Activated CD4-positive, alpha-beta T cell treated with anti-CD3 and anti-CD28 coated beads, Interleukin-2, amount 10 ng/mL, durations not matched to agents 24 days and 14 days (primary cell): ENCODE measurements at regions not wholly inside any gene's neighbourhood (a gene's known extent, or its start where the extent isn't known, plus 50 kb on each side); places are given as distances from the start of the nearest gene placed in this dataset.
"Not testable (repeated sequence)": the region's sequence is repeated elsewhere in the genome, so short reads cannot be mapped to it uniquely, and the experiment has no call there.

Source experiments
- DNase-seq: peaks from one replicate; pipeline ENCODE4 v3.0.0; 2022
- H3K27ac Mint-ChIP-seq: one replicate; pipeline ENCODE4 v1.8.0; 2022; ENCODE audit warnings: mild to moderate bottlenecking, mixed read lengths
- H3K27me3 Mint-ChIP-seq: one replicate; pipeline ENCODE4 v1.8.0; 2022; ENCODE audit warnings: mixed read lengths
- H3K36me3 Mint-ChIP-seq: one replicate; pipeline ENCODE4 v1.8.0; 2022; ENCODE audit warnings: low read depth, mild to moderate bottlenecking, mixed read lengths
- H3K4me1 Mint-ChIP-seq: one replicate; pipeline ENCODE4 v1.8.0; 2021; ENCODE audit warnings: mixed read lengths
- H3K4me3 Mint-ChIP-seq: one replicate; pipeline ENCODE4 v1.8.0; 2022; ENCODE audit warnings: mild to moderate bottlenecking, moderate library complexity, mixed read lengths
- H3K9me3 Mint-ChIP-seq: one replicate; pipeline ENCODE4 v1.8.0; 2021; ENCODE audit warnings: mixed read lengths
- intact Hi-C: fragments of 100-400 bp; cut with micrococcal nuclease; formaldehyde crosslinking; loops from one replicate; pipeline ENCODE4 v1.15.1; 2023

GRCh38 chr19:41495589-41495988 lies 52.6 kb downstream of the ERICH4 start:
- intact Hi-C loops, result no loop called here
- H3K27me3 Mint-ChIP-seq, result peaks cover 25% of the 10 kb centered on the region
- no peak overlapping the region for H3K4me3 Mint-ChIP-seq
- no peaks in the 10 kb centered on the region for H3K9me3 Mint-ChIP-seq
- H3K4me1 Mint-ChIP-seq, result no peaks in the 10 kb centered on the region
- H3K27ac Mint-ChIP-seq, result no peak overlapping the region
- no peak for DNase-seq
- no peaks in the 10 kb centered on the region for H3K36me3 Mint-ChIP-seq

- Mint-ChIP-seq H3K27ac (no peak overlapping the region), H3K9me3 (no peaks in the 10 kb centered on the region), H3K4me1 (peaks cover 6% of the 10 kb centered on the region), H3K27me3 (peaks cover 26% of the 10 kb centered on the region), H3K36me3 (no peaks in the 10 kb centered on the region), H3K4me3 (no peak overlapping the region)
- intact Hi-C loops, result no loop called here
- DNase-seq, result no peak
Observed at GRCh38 chr19:41499899-41500298, 56.9 kb downstream of the ERICH4 start.

- peaks cover 27% of the 10 kb centered on the region for H3K27me3 Mint-ChIP-seq
- H3K9me3 Mint-ChIP-seq, result no peaks in the 10 kb centered on the region
- no peaks in the 10 kb centered on the region for H3K36me3 Mint-ChIP-seq
- DNase-seq, result no peak
- no peak overlapping the region for H3K4me3 Mint-ChIP-seq
- H3K27ac Mint-ChIP-seq, result no peak overlapping the region
- H3K4me1 Mint-ChIP-seq, result peaks cover 6% of the 10 kb centered on the region
- intact Hi-C loops, result no loop called here
Observed at GRCh38 chr19:41500443-41500842, 57.5 kb downstream of the ERICH4 start.

- peaks cover 6% of the 10 kb centered on the region for H3K4me1 Mint-ChIP-seq
- no peaks in the 10 kb centered on the region for H3K9me3 Mint-ChIP-seq
- intact Hi-C loops, result no loop called here
- H3K4me3 Mint-ChIP-seq, result no peak overlapping the region
- H3K36me3 Mint-ChIP-seq, result no peaks in the 10 kb centered on the region
- H3K27me3 Mint-ChIP-seq, result peaks cover 31% of the 10 kb centered on the region
- H3K27ac Mint-ChIP-seq, result no peak overlapping the region
- DNase-seq, result no peak
Observed at GRCh38 chr19:41501854-41502253, 58.9 kb downstream of the ERICH4 start.

- intact Hi-C loops, result no loop called here
- Mint-ChIP-seq H3K27ac (no peak overlapping the region), H3K27me3 (peaks cover 27% of the 10 kb centered on the region), H3K9me3 (no peaks in the 10 kb centered on the region), H3K4me1 (peaks cover 6% of the 10 kb centered on the region), H3K36me3 (no peaks in the 10 kb centered on the region), H3K4me3 (no peak overlapping the region)
- no peak for DNase-seq
Observed at GRCh38 chr19:41505105-41505504, 62.1 kb downstream of the ERICH4 start.

- no peaks in the 10 kb centered on the region for H3K4me1 Mint-ChIP-seq
- peaks cover 29% of the 10 kb centered on the region for H3K27me3 Mint-ChIP-seq
- H3K36me3 Mint-ChIP-seq, result no peaks in the 10 kb centered on the region
- DNase-seq, result no peak
- H3K27ac Mint-ChIP-seq, result no peak overlapping the region
- intact Hi-C loops, result no loop called here
- no peak overlapping the region for H3K4me3 Mint-ChIP-seq
- H3K9me3 Mint-ChIP-seq, result no peaks in the 10 kb centered on the region
Observed at GRCh38 chr19:41510484-41510883, 65.5 kb upstream of the CEACAM21 start.

- H3K27me3 Mint-ChIP-seq, result peaks cover 36% of the 10 kb centered on the region
- no peak overlapping the region for H3K4me3 Mint-ChIP-seq
- intact Hi-C loops, result no loop called here
- H3K9me3 Mint-ChIP-seq, result no peaks in the 10 kb centered on the region
- no peak for DNase-seq
- peaks cover 9% of the 10 kb centered on the region for H3K4me1 Mint-ChIP-seq
- H3K27ac Mint-ChIP-seq, result no peak overlapping the region
- H3K36me3 Mint-ChIP-seq, result no peaks in the 10 kb centered on the region
Observed at GRCh38 chr19:41511628-41512027, 64.3 kb upstream of the CEACAM21 start.

GRCh38 chr19:41515015-41515652 lies 60.8 kb upstream of the CEACAM21 start:
- peaks cover 36% of the 10 kb centered on the region for H3K27me3 Mint-ChIP-seq
- intact Hi-C loops, result no loop called here
- H3K36me3 Mint-ChIP-seq, result no peaks in the 10 kb centered on the region
- H3K27ac Mint-ChIP-seq, result no peak overlapping the region
- DNase-seq, result no peak
- H3K4me1 Mint-ChIP-seq, result peaks cover 16% of the 10 kb centered on the region
- no peaks in the 10 kb centered on the region for H3K9me3 Mint-ChIP-seq
- no peak overlapping the region for H3K4me3 Mint-ChIP-seq

- H3K9me3 Mint-ChIP-seq, H3K36me3 Mint-ChIP-seq, H3K27ac Mint-ChIP-seq: not testable (repeated sequence)
- intact Hi-C loops, result loop anchor here (1.0 to 2.0 kb wide), 2 partner anchors 46 to 54 kb away; no protein-coding TSS in a partner anchor
- Mint-ChIP-seq H3K4me1 (peaks cover 26% of the 10 kb centered on the region), H3K4me3 (peak overlapping the region; percentile 32), H3K27me3 (peaks cover 38% of the 10 kb centered on the region)
- peak; percentile 72 for DNase-seq
Observed at GRCh38 chr19:41516292-41517171, 59.4 kb upstream of the CEACAM21 start.

- peaks cover 34% of the 10 kb centered on the region for H3K4me1 Mint-ChIP-seq
- no peaks in the 10 kb centered on the region for H3K36me3 Mint-ChIP-seq
- no peak for DNase-seq
- H3K27ac Mint-ChIP-seq, result no peak overlapping the region
- H3K9me3 Mint-ChIP-seq, result no peaks in the 10 kb centered on the region
- no peak overlapping the region for H3K4me3 Mint-ChIP-seq
- peaks cover 39% of the 10 kb centered on the region for H3K27me3 Mint-ChIP-seq
- intact Hi-C loops, result no loop called here
Observed at GRCh38 chr19:41518141-41518540, 57.8 kb upstream of the CEACAM21 start.

GRCh38 chr19:41521138-41521930 lies 54.6 kb upstream of the CEACAM21 start:
- intact Hi-C loops, result loop anchor here (1.0 kb wide), 1 partner anchor 10 kb away; no protein-coding TSS in a partner anchor
- peaks cover 27% of the 10 kb centered on the region for H3K4me1 Mint-ChIP-seq

GRCh38 chr19:41521931-41522555 lies 53.9 kb upstream of the CEACAM21 start:
- Mint-ChIP-seq H3K4me3 (peak overlapping the region; percentile 84), H3K9me3 (no peaks in the 10 kb centered on the region), H3K27ac (peak overlapping the region; percentile 86), H3K4me1 (peaks cover 20% of the 10 kb centered on the region), H3K36me3 (no peaks in the 10 kb centered on the region), H3K27me3 (peaks cover 32% of the 10 kb centered on the region)
- DNase-seq, result peak; percentile 85
- intact Hi-C loops, result loop anchor here (1.0 kb wide), 1 partner anchor 9 kb away; no protein-coding TSS in a partner anchor

More at GRCh38 chr19:41521138-41521930, 54.6 kb upstream of the CEACAM21 start:
- Mint-ChIP-seq H3K27me3 (peaks cover 33% of the 10 kb centered on the region), H3K4me3 (peak overlapping the region; percentile 84), H3K27ac (peak overlapping the region; percentile 80)
- H3K36me3 Mint-ChIP-seq, H3K9me3 Mint-ChIP-seq: not testable (repeated sequence)
- peak; percentile 79 for DNase-seq

- H3K4me1 Mint-ChIP-seq, result peaks cover 36% of the 10 kb centered on the region
- H3K9me3 Mint-ChIP-seq, result peaks cover 17% of the 10 kb centered on the region
- intact Hi-C loops, result no loop called here
- H3K27ac Mint-ChIP-seq, result no peak overlapping the region
- no peak overlapping the region for H3K4me3 Mint-ChIP-seq
- peaks cover 21% of the 10 kb centered on the region for H3K27me3 Mint-ChIP-seq
- DNase-seq, result no peak
- peaks cover 20% of the 10 kb centered on the region for H3K36me3 Mint-ChIP-seq
Observed at GRCh38 chr19:41525989-41526388, 50.0 kb upstream of the CEACAM21 start.
